Renal cortex interstitium (tissue), 11 donors: ENCODE measurements at regions not wholly inside any gene's neighbourhood (a gene's known extent, or its start where the extent isn't known, plus 50 kb on each side); places are given as distances from the start of the nearest gene placed in this dataset.
"Not testable (repeated sequence)": the region's sequence is repeated elsewhere in the genome, so short reads cannot be mapped to it uniquely, and the experiment has no call there.

Source experiments
- DNase-seq, 11 donors: peaks; one replicate each; pipeline ENCODE4 v3.0.0-alpha.2; 2013; ENCODE audit warnings: low read depth in 9 of 11, low spot score in 4 of 11; ENCODE audit errors: extremely low read depth in 1 of 11

GRCh38 chr1:143792047-143792937 lies 179.5 kb downstream of the FAM72C start:
- DNase-seq, result not testable (repeated sequence)

- DNase-seq, result not testable (repeated sequence)
These were observed 185.4 kb downstream of the FAM72C start for GRCh38 chr1:143786381-143786780.

- DNase-seq, result not testable (repeated sequence)
These were observed 185.9 kb downstream of the FAM72C start for GRCh38 chr1:143785883-143786282.

- not testable (repeated sequence) for DNase-seq
These were observed 187.4 kb downstream of the FAM72C start for GRCh38 chr1:143784239-143784882.

- not testable (repeated sequence) for DNase-seq
These were observed 193.6 kb downstream of the FAM72C start for GRCh38 chr1:143778178-143778577.

GRCh38 chr1:143764831-143765230 lies 207.0 kb downstream of the FAM72C start:
- not testable (repeated sequence) for DNase-seq

GRCh38 chr1:143760366-143760765 lies 211.4 kb downstream of the FAM72C start:
- DNase-seq, result not testable (repeated sequence)

GRCh38 chr1:143755961-143756360 lies 215.8 kb downstream of the FAM72C start:
- DNase-seq, result not testable (repeated sequence)

GRCh38 chr1:143748906-143749305 lies 222.9 kb downstream of the FAM72C start:
- DNase-seq, result no peak

GRCh38 chr1:143736562-143736961 lies 235.2 kb downstream of the FAM72C start:
- no peak for DNase-seq

GRCh38 chr1:143735764-143736461 lies 235.9 kb downstream of the FAM72C start:
- peak in 2 of 11 donors; percentile 3 to 19 for DNase-seq

- DNase-seq, result not testable (repeated sequence)
These were observed 237.5 kb downstream of the FAM72C start for GRCh38 chr1:143734261-143734660.

- not testable (repeated sequence) for DNase-seq
These were observed 240.9 kb downstream of the FAM72C start for GRCh38 chr1:143730890-143731289.

GRCh38 chr1:143729449-143730111 lies 242.2 kb downstream of the FAM72C start:
- DNase-seq, result not testable (repeated sequence)

- not testable (repeated sequence) for DNase-seq
These were observed 242.9 kb downstream of the FAM72C start for GRCh38 chr1:143728802-143729448.

- DNase-seq, result no peak
These were observed 244.5 kb downstream of the FAM72C start for GRCh38 chr1:143727263-143727662.

- no peak for DNase-seq
These were observed 250.8 kb downstream of the FAM72C start for GRCh38 chr1:143721024-143721373.

GRCh38 chr1:143720087-143721023 lies 251.4 kb downstream of the FAM72C start:
- DNase-seq, result peak in 4 of 11 donors; percentile 24 to 76 (median 44)
